Vagina (tissue), 2 donors: ENCODE measurements at regions not wholly inside any gene's neighbourhood (a gene's known extent, or its start where the extent isn't known, plus 50 kb on each side); places are given as distances from the start of the nearest gene placed in this dataset.

Experiments
- POLR2A ChIP-seq, 2 donors: fragments of 450-650 bp; IDR thresholded peaks; one replicate each; pipeline ENCODE4 v1.6.1; 2017; ENCODE audit warnings: antibody characterized with exemption in 2 of 2, mild to moderate bottlenecking in 2 of 2, moderate library complexity in 2 of 2
- POLR2AphosphoS5 ChIP-seq, 2 donors: sonication (generic); formaldehyde crosslinking; IDR thresholded peaks; one replicate each; pipeline ENCODE4 v1.9.0; 2017; ENCODE audit warnings: antibody characterized with exemption in 2 of 2, mild to moderate bottlenecking in 2 of 2, low read depth in 1 of 2; ENCODE audit not compliant: insufficient read depth in 1 of 2
- TF ChIP-seq, protein P1 (sequence below), 3 experiments: fragments of 450-650 bp in 2 of 3; fragments of 200-600 bp in 1 of 3; sonication (generic) in 1 of 3; IDR thresholded peaks; one replicate each; pipeline ENCODE4 v1.5.1; 2017 to 2019; ENCODE audit warnings: antibody characterized with exemption in 3 of 3, mild to moderate bottlenecking in 2 of 3, moderate library complexity in 2 of 3

DNA sequence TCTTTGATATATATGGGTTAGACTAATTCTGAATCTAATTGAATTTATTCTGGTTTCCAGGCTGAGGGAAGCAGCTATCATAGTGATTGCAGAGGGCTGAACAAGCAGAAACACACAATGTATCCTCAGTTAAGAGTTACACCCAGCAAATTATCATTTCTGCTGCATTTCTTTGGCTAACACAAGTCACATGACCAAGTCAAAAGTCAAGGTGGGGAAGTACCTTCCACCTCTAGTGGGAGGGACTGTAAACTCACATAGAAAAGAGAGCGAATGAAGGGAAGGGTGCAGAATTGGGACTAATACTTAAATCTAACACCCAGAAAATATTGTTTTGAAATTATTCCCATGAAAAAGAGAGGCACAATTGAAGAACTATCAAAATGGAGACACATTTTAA, 719.7 kb upstream of the MMS22L start:
- TF ChIP-seq, protein P1, sequence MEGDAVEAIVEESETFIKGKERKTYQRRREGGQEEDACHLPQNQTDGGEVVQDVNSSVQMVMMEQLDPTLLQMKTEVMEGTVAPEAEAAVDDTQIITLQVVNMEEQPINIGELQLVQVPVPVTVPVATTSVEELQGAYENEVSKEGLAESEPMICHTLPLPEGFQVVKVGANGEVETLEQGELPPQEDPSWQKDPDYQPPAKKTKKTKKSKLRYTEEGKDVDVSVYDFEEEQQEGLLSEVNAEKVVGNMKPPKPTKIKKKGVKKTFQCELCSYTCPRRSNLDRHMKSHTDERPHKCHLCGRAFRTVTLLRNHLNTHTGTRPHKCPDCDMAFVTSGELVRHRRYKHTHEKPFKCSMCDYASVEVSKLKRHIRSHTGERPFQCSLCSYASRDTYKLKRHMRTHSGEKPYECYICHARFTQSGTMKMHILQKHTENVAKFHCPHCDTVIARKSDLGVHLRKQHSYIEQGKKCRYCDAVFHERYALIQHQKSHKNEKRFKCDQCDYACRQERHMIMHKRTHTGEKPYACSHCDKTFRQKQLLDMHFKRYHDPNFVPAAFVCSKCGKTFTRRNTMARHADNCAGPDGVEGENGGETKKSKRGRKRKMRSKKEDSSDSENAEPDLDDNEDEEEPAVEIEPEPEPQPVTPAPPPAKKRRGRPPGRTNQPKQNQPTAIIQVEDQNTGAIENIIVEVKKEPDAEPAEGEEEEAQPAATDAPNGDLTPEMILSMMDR (IDR thresholded peaks at IDR 0.05): no peak
- TF ChIP-seq POLR2AphosphoS5 (IDR thresholded peaks at IDR 0.05; ENCODE audit: insufficient read depth in 1 of 2, low read depth in 1 of 2): no peak
- TF ChIP-seq POLR2A (IDR thresholded peaks at IDR 0.05): no peak
